ENCODE measurements at regions not wholly inside any gene's neighbourhood (a gene's known extent, or its start where the extent isn't known, plus 50 kb on each side); places are given as distances from the start of the nearest gene placed in this dataset.

DNA sequence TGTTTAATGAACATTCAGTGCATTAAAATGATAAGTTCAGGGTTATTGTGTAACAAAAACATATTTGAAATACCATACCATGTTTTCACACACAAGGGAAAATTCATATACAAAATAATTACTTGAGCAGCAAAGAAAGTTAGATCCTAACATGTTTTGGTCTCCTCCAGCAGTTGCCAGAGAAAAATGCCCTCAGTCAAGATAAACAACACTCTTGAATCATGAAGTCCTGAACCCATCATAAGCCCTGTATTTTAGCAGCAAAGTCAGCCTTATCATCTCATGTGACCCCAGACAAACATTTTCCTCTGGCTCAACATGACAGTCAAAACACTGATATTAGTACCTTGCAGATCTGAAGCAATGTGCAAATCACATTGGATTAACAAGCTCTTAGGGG lies 1541.1 kb upstream of the WWC1 start:
- TF ChIP-seq CTCF (IDR thresholded peaks at IDR 0.05; ENCODE audit: low read length) = no peak
- TF ChIP-seq EZH2 (IDR thresholded peaks at IDR 0.05; ENCODE audit: borderline replicate concordance, low read length) = no peak
